ENCODE measurements at regions not wholly inside any gene's neighbourhood (a gene's known extent, or its start where the extent isn't known, plus 50 kb on each side); places are given as distances from the start of the nearest gene placed in this dataset.

DNA sequence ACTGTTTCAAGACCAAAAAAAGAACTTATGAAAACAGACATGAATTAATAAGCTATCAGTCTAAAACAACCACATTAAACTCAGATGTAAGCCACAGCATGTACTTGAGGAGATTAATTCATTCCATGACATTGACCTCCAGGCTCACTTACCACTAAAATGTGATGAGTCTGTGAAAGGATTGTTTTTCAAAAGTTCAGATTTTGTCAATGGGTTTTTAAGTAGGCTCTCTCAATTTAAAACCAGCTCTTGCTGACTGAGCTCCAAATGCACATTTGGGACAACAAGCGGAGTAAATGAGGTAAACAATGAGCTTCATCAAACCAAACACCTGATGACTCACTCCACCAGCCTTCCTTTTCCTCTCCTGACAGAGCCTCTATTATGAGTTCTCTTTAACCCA, 197.0 kb downstream of the SIM1 start:
- DNase-seq: no peak

DNA sequence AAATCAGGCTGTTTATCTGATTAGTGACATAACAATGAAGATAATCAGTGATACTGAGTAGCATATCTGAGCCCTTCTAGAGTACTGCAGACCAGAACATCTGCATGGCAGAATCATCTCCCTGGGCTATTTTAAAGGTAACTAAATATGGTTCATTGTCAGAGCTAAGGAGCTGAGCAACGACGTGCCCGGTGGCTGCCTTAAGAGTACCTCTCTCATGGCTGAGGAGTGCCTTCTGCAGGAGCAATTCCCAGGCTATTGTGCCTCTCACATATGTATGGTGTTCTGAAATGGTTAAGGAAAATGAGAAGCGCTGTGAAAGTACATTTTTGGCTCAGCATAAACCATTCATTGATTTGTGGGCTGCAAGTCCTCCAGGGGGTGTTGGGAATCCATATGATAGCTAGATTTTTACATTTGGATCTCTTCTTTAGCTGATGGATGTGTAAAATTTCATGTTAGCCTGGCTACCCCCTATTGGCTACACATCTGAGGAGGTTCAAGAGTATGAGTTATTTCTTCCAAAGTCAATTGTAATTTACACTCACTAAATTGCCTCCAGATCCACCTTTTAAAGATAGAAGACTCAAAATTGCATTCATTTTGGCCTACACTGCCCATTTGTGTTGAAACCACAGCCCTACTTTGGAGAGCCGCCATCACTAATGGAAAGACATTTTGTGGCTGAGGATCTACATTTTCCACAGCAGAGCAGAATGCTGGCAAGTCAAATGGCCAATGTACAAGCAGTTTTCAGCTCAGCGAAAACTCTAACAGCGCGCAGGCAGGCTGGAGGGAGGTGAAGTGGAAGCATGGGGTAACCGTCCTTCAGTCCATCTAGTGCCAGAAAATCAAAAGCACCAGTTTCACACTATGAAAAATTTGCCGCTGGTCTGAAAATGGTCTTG, 198.0 kb downstream of the SIM1 start:
- DNase-seq: no peak

- DNase-seq: no peak
These were observed 202.6 kb downstream of the SIM1 start for GRCh38 chr6:100262086-100262485.

GRCh38 chr6:100261486-100261885, 203.2 kb downstream of the SIM1 start:
- no peak for DNase-seq

DNA sequence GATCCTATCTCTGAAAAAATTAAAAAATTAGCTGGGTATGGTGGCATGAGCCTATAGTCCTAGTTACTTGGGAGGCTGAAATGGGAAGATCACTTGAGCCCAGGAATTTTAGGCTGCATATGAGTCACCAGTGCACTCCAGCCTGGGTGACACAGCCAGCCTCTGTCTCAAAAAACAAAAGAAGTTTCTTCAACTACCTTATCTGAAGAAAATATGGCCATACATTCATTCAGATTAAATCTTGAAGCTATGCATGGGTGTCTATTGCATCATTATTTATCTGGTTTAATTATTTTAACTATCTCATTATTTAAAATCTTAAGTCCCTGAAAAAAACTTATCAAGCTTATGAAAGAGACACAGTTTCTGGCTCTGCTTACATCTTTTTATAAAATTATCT, 204.1 kb downstream of the SIM1 start:
- DNase-seq: no peak

DNA sequence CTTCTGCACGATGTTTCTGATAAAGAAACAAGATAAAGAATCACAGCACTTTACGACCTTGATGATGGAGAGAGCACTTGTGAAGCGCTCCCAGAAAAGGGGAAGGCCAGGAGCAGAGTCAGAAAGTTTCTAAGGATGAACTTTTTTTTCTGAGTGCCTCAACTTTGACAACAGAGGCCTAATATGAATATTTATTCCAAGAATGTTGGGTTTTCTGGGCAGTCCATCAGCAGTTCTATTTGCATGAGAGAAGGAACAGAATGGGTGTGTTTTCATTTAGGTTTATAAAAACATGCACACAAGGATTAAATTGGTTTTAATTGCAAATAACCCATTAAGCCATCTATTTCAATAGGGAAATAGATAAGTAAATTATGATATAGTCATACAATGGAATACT, 204.9 kb downstream of the SIM1 start:
- no peak for DNase-seq

GRCh38 chr6:100258752-100259151, 206.0 kb downstream of the SIM1 start:
- DNase-seq: no peak

DNA sequence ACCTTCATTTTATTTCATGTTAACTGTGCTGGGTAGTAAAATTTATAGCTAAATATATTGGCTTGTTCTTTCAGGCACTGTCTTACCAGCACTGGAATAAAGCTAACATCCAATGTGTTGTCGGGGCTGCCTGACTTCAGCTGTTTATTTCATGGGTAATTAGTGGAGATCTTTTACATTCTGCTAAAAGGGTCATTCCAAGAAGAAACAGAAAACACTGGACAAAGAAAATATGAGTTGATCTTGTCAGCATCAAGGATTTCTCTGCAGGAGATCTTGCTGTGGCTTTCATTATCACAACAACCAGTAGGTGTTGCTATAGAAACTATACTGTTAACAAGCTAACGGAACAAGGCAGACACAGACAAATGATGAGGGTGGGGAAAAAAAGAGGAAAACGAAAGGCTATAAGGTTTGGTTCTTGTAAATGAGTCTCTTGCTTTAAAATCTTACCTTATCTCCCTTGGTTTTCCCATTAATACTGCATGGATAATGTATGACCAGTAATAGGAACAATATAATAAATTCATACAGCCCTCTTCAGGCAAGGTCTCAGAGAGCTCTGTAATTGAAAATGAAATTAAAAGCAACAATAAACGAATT, 206.8 kb downstream of the SIM1 start:
- DNase-seq: no peak

- DNase-seq: no peak
These were observed 209.0 kb downstream of the SIM1 start for GRCh38 chr6:100255701-100256100.

DNA sequence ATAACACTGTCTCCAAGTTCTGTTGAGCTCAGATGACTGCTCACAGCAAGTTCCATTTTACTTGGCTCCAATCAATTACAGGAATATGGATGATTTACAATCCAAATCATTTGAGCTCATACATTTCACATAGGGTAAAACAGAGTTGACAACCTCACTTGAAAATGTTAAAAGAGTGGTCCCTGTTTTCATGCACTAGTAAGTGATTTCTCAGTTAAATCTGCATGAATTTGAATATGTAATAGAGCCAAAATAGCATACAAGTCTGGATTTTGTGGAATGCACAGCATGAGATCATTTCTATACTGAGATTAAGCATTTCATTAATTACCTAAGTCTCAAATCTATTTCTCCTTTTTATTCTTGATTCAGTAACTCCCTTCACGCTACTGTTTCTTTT, 217.6 kb downstream of the SIM1 start:
- no peak for DNase-seq

DNA sequence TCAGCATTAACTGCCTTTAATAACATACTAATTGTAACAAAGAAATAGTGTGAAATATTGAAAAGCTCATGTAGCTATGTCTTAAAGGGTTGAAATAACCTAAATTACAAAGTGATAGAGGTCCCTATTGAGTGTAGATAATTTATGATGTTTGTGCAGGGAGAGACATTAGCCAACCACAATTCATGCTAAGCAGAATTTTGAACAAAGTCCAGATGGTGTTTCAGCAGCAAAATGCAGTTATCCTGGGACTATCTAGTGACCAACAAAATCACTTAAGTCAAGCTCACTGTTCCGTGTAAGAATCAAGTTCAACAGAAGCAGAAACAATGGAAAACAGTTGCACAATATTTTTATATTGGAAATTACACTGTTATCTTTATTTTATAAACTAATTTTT, 218.5 kb downstream of the SIM1 start:
- DNase-seq: no peak

- DNase-seq: no peak
These were observed 223.9 kb downstream of the SIM1 start for GRCh38 chr6:100240798-100241197.

DNA sequence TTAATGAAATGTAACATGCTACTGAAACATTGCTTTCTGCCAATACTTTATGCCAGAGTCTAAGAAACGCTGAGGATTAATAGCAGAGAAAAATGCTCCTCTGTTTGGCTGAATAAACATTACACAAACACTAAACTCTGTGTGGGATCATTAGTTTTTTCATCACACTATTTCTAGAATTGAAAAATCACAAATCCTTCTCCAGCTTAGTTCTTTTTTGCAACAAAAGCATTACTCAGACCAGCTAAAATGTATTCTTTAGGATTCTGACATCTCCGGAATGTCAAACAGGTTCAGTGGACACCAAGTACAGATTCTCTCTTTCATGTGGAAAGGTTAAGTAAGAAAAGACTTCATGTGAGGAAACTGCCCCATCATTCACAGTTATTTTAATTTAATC, 226.9 kb downstream of the SIM1 start:
- DNase-seq: no peak

DNA sequence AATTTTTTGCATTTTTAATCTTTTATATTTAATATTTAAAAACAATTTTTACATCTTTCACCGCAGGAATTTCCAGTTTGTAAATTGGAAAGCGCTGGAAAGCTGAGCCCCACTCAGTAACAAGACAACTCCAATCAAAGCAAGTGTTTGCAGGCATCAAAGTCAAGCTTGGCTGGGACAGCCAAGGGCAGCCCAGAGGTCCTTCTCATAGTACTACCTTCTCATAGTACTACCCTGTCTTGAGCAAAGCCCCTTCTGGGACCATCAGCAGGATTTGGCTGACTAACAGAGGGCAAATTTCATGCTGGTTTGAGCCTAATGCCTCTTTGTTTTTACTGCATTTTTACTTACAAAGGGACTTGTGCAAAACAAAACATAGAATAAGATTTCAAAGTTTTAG, 228.3 kb downstream of the SIM1 start:
- no peak for DNase-seq

DNA sequence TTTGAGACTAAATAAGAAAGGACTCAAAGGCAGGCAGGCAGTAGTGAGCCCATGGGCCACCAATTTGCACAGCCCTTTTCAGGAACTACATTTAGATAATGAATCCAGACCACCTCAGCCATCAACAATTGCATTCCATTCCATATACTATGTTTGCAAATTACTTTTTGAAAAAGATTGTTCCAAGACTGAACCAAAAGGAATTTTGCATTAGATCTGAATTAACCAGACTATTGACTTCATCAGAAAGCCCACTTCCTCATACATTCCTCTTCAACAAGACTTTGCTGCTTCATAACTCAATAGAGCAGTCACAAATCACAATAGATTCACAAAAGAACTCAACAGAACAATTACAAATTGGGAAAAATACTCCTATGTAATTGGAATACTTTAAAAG, 229.1 kb downstream of the SIM1 start:
- no peak for DNase-seq

GRCh38 chr6:100234625-100235024, 230.1 kb downstream of the SIM1 start:
- no peak for DNase-seq

DNA sequence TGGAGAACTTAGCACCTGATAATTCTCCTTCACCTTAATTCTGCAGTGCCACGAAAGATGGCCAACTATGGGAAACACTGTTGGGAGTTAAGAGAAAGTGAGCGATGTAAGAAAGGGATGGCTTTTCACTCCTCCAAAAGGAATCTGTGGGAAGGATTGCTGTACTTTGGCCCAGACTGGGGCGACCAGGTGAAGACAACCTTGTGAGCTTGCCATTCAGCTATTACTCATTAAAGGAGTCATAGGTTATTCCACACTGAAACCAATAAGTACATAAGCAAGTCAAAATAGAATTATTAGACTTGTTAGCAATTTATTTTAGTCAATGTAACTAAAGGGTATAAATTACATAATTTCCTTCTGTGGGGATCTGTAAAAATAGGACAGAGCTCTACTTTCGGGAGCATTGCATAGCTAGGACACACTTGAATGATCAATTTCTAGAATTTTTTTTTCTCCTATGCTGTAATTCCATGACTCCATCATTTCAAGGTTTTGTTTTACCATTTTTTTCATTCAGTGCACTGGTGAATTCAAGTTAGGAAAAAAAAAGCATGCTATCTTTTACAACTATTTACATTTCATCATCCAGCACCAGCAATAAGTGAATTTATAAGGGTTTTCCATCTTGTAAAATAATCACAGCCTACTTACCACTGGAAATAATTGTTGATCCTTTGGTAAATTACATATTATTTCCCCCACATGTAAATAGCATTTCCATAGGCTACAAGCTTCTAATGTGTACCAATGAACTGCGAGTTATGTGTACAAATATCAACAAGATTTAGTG, 231.7 kb downstream of the SIM1 start:
- DNase-seq: no peak

GRCh38 chr6:100230953-100231316, 233.8 kb downstream of the SIM1 start:
- DNase-seq: no peak

DNA sequence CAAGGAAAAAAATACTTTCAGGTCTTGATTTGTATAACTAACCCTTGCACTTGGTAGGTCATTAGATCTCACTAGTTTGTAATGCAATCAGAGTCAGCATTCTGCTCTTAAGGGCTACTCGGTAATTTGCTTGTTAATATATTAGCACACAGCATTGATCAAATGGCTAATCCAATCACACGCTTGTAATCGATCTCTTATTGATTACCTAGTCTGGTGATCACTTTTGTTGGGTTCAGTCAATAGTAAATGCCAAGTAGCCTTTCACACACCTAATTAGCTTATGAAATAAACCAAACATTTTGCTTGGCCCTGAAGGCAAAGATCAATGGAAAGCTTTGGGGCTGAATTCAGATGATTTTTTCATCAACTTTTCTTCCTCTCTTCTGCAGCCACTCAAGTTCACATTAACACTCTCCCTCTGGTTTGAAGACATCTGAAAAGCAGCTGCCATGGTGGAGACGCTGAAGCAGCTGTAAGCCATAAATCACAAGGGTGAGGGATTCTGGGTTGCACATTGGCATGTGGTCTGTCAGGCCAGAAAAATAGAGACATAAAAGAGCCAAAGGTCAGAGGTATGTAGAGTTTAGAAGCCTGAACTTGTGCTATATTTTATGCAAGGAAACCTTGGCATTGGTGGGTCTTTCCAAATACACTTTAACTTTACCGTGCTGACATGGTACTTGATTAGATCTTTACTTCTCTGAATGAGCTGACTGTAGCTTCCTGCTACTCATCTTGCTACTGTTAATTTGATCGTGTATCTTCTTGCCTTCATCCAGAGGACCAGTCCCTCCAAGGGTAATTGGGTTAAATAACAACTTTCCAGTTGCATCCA, 234.4 kb downstream of the SIM1 start:
- DNase-seq: no peak

- DNase-seq: no peak
These were observed 235.2 kb downstream of the SIM1 start for GRCh38 chr6:100229512-100229911.

- DNase-seq: peak; percentile 6 to 66
These were observed 234.9 kb upstream of the MCHR2 start for GRCh38 chr6:100228834-100229441.

- no peak for DNase-seq
These were observed 234.4 kb upstream of the MCHR2 start for GRCh38 chr6:100228437-100228833.

All from inflammatory macrophage (primary cell).